Superior temporal gyrus (tissue), 1 donor: ENCODE measurements at regions not wholly inside any gene's neighbourhood (a gene's known extent, or its start where the extent isn't known, plus 50 kb on each side); places are given as distances from the start of the nearest gene placed in this dataset.

Experiments
- DNase-seq: peaks from one replicate; pipeline ENCODE4 v3.0.0-alpha.2; 2016; ENCODE audit errors: extremely low spot score

DNA sequence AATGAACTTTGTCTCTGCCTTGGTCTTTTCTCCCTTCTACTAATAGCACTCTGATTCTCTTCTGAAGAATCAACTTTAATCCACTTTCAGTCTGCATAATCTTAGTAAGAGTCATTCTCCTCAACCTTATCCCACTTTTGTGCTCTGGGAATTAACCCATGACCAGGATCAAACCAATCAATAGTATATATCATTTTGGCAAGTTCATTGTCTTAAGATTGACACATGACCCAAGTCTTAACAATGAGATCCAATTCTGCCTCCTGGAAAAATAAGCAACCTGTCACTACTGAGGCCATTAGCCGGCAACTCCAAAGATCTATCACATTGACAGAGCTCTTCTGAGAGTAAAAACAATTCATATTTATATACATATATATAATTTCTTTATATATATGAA, 1358.4 kb upstream of the ADGRL3 start:
- DNase-seq, result no peak

DNA sequence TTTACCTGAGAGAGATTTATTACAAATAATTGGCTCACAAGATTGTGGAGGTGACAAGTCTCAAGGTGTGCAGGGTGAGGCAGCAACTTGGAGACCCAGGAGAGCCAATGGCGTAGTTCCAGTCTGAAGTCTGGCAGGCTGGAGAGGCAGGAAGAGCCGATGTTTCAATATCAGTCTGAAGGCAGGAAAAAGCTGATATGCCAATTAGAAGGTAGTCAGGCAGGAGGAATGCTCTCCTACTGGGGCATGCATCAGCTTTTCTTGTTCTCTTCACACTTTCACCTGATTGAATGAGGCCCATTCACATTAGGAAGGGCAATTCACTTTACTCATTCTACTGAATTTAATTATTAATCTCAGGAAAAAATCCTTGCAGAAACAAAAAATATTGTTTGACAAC, 1351.7 kb upstream of the ADGRL3 start:
- no peak for DNase-seq

DNA sequence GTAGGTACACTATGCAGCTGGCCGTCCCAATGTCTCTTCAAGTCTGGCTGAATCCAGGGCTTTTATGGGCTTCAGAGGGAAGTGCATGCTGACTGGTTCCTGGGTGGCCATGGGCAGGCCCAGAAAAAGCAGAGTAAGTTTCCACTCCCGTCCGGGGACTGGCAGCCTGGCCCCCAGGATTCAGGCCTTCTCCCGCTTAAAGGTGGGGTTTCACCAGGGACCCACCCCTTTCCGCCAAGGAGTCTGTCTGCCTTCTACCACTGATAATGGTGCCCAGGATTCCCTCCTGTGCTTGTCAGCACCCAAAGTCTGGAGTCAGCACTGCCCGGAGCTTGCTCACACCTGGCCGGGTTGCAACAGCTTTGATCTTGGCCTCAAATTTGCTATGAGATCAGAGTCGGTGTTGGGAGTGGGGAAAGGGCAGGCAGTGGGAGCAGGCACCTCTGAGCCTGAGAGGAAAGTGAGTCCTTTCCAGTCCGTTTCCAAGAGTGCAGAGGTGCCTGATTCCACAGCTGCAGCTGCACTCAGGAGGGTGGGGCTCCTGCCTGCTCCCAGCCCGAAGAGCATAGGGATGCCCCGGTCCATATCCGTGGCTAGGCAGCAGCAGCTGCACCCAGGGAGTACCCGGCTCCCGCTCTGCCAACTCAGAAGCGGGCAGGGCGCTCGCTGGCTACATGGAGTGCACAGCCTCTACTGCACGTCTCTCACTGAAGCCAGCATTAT, 1344.3 kb upstream of the ADGRL3 start:
- no peak for DNase-seq

DNA sequence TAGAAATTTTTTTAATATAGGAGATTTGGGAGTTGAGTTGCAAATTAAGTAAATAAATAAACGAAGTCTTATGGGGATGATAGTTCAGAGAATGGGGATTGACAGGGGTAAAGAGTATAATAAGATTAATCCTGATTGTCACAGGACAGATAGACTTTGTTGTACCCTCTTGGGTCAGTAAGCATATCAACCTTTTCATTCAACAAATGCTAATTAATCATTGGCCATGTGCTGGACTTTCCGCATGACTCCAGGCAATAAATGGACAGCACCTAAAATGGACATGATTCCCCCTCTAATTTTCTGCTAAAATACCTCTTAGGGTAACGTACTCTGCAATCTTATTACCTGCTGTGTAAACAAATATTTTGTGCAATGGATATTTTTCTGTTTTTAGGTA, 1331.1 kb upstream of the ADGRL3 start:
- peak; percentile 24 for DNase-seq

DNA sequence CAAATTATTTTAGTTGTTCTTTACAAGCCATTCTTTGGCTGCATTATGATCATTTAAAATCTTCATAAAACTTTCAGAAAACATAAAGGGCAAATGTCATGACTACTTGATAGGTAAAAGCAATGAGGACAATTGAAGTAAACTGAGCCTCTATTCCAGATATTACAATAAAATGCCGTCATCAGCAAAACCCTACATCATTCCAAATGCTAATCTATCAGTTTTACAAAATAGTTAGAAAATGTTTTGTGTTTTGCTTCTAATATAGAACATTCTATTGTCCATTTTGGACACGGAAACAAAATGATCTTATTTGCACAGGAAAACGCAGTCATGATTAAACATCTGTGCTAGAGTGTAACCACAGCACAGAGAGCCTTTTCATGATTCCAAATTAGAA, 1330.6 kb upstream of the ADGRL3 start:
- peak; percentile 52 for DNase-seq

DNA sequence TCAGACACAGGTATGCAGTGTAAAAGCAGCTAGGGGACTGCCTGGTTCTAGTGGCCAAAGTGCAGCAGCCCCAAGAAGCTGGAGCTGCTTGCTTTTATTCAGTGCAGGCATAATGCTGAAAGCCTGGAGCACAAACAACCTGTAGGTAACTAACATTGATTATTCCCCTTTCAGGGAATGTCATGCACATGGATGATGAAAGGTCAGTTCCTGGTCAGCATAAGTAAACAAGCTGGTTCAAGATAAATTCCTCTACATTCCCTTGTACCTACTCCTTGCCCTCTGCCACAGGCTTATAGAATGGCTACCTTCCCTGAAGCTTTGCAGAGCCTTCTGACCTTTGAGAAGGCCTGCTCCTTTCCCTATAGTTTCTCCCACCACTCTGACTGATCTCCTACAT, 1318.5 kb upstream of the ADGRL3 start:
- DNase-seq, result no peak

DNA sequence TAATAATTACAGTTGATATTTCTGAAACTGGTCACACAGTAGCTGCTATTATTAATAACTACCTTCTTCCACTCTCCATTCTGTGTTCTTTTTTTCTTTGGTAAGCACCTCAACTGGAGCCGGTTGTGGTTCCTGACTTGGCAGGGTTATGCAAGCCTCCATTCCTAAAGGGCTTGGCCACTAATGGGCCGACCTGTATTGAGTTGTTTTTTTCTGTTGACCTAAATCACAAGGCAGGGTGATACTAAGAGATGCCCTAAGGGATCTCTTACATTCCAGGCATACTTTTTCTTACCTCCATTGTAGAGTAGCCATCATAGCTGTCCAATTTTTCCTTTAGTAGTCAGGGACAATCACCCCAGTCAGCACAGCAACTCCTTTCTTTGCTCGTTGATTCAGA, 1295.8 kb upstream of the ADGRL3 start:
- DNase-seq, result no peak

DNA sequence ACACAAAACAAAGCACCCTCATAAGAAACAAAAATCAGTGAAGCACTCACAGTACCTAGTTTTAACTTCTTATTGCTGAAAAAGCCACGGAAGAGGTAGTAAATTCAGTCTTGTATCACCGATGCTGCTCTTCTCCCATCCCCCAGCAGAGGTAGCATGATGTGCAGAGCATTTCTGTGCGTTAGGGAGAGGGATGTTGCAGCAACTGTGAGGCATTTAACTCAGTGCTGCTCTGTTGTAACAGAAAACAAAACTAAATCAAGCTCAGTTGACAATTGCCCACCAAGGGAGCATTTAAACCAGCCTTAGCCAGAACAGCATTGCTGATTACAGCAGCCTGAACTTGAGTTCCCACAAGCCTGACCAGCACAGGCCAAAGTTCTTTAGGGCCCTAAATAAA, 1279.7 kb upstream of the ADGRL3 start:
- peak; percentile 14 for DNase-seq

DNA sequence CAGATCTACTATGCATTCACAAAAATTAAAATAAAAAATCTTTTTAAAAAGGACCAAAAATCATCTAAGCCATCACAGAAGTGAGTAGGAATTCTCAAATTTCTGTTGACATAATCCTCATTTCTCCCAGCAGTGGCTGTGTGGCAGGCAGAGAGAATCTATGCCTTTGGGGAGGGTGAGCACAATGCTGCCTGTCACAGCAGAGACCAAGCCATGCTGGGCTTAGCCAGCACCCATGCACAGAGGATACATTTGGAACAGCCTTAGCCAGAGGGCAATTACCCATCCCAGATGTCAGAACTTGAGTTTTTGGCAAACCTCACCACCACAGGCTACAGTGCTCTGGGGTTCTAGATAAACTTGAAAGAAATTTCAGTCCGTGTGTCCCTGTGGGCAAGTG, 1274.8 kb upstream of the ADGRL3 start:
- no peak for DNase-seq

DNA sequence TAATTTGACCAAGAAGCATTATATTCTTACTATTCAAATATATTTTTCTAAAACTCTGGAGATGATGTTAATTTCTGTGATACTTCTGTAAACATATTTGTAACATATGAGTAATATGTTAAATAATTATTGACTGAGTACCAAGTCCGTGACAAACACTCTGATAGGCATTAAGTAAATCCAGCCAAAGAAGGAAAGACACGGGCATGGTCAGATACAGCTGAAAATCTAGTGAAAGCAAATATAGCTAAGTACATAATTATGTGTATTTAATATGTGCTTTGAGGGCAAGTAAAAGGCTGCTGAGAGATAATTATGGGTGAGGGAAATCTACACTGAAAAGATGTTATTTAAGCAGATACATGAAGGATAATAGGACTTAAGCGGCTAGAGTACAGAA, 1263.6 kb upstream of the ADGRL3 start:
- DNase-seq, result no peak

DNA sequence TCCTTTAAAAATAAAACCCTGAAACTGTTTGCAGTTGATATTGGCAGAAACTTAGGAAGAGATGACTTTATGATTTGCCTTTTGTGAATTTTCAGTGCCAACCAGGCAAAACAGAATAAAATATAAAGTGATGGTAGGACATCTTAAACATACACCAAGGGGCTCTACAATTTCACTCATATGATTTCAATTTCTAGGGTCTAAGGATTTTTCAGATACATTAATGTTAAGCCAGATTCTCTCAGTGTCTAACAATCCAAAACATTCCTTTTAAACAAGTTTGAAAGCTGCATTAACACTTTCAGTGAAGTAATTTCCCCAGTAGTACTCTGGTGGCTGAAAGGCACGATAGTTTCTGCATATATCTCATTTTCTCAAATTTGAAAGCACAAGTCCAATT, 1262.0 kb upstream of the ADGRL3 start:
- no peak for DNase-seq

DNA sequence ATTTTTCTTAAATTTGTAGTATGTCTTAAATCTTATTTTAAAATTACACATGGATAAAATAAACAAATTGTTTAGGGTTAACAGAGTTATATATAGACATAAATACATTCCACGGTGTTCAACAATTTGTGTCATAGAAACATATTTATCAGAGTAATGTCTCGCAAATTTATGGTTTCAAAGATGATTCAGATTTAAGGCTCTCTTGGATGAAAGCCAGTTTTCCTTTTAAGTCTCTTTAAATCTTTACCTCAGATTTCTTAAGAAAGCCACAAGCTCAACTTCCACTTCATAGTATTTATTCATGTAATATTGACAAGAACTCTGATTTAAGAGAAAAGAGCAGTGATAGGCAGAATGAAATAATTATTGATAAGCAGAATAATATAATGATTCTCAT, 1254.8 kb upstream of the ADGRL3 start:
- DNase-seq, result no peak

DNA sequence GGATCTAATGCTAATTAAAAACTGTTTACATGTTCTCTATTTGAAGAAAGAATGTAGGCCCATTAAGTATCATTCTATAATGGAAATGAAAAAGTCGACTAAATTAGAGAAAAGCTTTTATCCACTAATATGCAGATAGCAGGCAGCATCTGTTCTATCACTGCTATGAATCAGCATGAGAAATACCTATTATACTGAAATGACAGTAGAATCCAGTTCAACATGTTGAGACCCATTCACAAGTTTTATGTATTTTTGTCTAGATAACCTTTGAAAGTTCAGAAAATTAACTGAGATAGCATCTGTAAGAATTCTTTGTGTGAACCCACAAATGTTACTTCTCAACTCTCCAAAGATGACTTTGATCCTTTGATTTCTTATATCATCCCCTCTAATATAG, 1254.4 kb upstream of the ADGRL3 start:
- DNase-seq, result no peak

DNA sequence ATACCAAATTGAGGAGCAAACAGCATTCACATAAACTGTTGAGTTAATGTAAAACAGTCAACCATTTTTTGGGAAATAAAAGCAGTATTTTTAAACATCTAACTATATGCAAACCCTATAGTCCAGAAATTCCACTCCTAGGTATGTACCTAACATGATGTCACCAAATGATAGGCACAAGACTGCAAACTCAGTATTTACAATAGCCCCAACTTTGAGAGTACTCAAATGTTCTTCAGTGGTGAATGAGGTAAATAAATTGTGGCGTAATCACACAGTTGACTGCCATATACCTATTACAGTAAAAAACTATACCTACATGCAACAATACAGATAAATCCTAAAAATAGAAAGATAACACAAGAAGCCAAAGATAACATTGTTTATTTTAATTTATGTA, 1243.8 kb upstream of the ADGRL3 start:
- DNase-seq, result no peak

DNA sequence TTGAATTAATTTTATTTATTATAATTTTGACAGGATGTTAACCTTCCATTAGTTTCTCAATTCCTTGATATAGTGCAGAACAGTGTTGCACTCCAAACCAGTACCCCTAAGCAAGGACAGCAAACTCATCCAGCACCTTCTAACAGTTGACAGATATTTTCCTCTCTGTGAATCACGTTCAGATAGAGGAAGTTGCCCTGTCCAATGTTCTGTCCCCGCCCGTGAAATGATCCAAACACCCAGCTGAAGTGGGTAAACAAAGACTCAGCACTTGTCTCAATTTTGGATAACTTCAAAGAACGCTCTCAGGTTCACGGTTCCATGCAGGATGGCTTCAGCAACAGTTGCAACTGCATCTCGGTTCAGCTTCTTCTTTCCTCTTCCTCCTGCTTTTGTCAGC, 1240.0 kb upstream of the ADGRL3 start:
- DNase-seq, result no peak

DNA sequence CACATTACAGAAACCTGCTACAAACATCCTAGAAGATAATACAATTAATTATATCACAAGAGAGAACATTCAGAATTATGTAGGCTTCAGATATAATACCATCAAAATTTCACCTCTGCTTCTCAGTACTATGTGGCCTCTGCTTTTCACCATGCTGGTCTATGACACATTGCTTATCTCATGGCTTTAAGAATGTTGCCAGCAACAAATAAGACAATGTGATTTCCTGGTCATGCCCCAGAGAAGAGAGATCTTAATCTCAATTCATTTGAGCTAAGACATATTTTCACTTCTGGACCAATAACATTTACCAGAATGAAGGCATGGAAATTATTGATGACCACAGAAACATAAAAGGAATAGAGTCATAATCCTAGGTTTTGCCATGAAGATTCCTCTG, 1233.4 kb upstream of the ADGRL3 start:
- no peak for DNase-seq

DNA sequence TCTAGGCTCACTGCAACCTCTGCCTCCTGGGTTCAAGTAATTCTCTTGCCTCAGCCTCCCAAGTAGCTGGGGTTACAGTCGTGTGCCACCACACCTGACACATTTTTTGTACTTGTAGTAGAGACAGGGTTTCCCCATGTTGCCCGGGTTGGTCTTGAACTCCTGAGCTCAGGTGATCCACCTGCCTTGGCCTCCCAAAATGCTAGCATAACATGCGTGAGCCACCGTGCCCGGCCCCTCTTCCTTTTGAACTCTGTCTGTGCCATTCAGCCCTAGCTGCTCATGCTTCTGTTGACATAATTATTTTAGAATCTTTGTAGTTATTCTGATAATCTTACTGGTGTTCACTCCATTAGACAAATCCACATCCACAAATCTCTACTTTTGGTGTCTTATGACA, 1231.3 kb upstream of the ADGRL3 start:
- DNase-seq, result no peak

DNA sequence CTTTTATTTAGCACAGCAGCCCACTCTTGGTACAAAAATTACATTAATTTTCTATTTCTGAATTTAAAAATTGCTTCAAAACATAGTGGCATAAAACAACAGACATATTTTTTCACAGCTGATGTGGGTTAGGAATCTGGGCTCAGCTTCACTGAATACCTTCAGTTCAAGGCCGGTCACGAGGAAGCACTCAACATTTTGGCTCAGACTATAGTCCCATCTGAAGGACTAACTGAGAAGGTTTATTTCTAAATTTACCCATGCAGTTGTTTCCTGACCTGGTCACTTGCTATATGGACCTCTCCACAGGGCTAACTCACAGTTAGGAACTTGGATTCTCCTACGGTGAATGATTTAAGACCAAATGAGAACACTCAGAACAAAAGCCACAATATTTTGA, 1230.2 kb upstream of the ADGRL3 start:
- DNase-seq, result no peak

DNA sequence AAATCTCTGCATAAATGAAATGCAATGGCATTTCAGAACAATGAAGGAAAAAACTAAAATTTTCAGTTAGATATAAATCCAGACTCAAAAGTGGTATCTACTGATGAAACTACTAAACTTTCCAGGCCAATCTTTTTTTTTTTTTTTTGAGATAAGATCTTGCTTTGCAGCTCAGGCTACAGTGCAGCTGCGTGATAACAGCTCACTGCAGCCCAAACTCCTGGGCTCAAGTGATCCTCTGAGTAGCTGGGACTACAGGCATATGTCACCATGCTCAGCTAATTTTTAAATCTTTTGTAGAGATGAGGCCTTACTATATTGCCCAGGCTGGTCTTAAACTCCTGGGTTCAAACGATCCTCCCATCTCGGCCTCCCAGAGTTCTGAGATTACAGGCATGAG, 1228.2 kb upstream of the ADGRL3 start:
- DNase-seq, result no peak

DNA sequence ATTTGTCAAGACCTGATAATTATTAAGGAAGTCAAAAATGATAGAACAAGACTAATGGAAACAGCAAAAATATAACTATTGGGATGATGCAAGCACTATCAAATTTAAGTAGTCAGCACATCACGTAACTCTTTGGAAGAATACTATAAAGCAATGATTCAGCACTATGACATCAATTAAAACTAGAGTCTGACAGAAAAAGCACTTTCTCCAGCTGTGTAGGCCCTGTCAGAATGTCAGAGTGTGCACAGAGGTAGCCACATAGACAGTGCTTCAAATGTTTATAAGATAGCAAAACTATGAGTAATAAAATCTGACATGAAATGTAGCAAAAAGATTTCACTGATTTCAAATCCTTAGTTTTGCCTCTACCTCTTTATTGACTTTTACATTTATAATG, 1226.6 kb upstream of the ADGRL3 start:
- no peak for DNase-seq

DNA sequence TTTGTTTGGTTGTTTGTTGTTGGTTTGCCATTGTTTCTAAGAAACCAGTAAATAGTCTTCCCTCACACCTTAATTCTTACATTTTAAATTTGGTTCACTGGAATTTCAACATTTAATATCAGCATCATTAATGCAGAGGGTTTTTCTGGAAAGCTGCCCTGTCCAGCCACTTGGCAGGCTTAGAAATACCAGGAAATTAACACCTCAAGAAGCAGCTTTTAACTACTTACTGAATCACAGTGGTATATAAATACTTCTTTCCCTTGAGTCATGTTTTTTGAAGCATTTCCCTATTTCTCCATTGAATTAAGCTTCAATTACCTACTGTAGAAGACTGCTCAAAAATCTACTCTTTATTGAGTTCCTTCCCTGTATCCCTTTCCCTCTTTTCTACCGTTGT, 1221.1 kb upstream of the ADGRL3 start:
- no peak for DNase-seq

DNA sequence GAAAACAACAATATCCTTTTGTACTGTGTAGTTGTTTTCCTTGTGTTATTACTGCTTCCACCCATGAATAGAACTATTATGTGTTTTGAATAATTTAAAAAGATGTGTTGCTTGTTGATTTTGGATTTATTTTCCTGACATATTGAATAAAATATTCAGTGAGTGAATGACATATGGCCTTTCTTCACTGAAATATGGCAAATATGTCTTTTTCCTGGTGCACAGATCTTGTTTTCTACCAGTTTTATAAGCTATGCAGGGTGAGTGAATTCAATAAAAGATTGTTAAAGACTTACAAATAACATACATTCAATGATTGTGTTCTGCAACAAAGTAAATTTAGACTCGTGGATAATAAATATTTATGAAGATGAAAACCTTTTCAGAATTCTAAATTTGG, 1216.3 kb upstream of the ADGRL3 start:
- DNase-seq, result peak; percentile 58

DNA sequence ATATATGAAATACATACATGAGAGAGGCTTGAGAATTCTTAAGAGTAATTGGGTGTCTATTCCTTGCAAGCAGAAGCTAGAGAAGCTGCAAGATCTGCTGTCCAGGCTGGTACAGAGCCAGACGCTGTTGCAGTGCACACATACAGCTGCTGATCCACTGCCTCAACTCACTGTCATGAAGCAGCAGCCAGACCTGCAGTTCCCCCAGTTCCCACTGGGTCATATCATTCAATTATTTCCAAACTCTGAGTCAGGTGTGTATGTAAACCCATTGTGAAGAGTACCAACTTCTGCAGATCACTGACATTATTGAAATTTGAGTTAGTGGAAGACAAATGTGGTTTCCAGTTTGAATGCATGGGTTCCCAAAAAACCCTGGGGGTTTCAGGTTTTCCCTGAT, 1212.8 kb upstream of the ADGRL3 start:
- DNase-seq, result no peak

DNA sequence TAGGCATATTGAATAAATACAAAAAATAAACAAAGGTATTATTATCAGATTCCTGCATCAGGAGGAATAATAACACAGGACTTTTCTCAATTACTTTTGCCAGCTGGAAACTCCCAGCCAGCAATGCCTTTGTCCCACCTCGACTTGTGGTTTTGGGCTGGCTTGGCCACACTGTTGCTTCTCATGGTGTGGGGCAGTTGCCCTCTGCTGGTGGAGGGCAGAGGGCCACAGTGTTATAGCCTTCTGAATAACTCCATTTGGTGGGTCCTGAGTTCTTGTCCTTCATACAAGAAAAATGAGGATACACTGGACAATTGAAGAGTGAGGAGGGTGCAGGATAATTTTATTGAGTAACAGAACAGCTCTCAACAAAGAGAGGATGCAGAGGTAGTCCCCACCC, 1206.0 kb upstream of the ADGRL3 start:
- no peak for DNase-seq
